ENCODE measurements at regions not wholly inside any gene's neighbourhood (a gene's known extent, or its start where the extent isn't known, plus 50 kb on each side); places are given as distances from the start of the nearest gene placed in this dataset.
"Not testable (repeated sequence)": the region's sequence is repeated elsewhere in the genome, so short reads cannot be mapped to it uniquely, and the experiment has no call there.

DNA sequence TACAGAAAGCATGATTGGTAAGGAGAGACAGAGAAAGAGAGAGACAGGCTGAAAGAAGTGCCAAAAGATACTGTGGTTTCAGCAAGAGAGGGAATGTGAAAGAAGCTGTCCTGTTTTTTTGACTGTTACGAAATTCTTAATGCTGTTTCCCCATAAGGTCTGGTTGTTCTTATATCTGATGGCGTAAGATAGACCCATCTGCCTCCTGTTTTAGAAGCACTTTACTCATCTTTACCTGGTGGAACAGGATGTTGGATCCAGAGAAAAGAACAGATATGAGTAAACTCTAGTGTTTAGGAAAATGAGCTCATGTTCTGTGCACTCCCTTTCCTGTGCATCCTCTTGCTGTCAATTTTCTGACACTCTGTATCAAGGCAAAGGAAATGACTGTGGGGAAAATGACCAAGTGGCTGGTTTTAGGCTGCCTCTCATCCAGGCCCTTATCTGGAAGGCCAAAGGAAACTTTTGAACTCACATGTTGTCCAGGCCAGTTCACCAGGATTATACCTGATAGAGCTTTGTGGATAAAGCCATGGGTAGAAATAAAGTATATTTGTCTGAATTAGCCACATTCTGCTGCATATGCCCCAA is 311.7 kb upstream of the HTR2C start:
- TF ChIP-seq, protein P1, sequence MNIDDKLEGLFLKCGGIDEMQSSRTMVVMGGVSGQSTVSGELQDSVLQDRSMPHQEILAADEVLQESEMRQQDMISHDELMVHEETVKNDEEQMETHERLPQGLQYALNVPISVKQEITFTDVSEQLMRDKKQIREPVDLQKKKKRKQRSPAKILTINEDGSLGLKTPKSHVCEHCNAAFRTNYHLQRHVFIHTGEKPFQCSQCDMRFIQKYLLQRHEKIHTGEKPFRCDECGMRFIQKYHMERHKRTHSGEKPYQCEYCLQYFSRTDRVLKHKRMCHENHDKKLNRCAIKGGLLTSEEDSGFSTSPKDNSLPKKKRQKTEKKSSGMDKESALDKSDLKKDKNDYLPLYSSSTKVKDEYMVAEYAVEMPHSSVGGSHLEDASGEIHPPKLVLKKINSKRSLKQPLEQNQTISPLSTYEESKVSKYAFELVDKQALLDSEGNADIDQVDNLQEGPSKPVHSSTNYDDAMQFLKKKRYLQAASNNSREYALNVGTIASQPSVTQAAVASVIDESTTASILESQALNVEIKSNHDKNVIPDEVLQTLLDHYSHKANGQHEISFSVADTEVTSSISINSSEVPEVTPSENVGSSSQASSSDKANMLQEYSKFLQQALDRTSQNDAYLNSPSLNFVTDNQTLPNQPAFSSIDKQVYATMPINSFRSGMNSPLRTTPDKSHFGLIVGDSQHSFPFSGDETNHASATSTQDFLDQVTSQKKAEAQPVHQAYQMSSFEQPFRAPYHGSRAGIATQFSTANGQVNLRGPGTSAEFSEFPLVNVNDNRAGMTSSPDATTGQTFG (tag by site-specific recombination; IDR thresholded peaks at IDR 0.05; ENCODE audit: borderline replicate concordance): no peak
- TF ChIP-seq ZNF558 (tag by site-specific recombination; IDR thresholded peaks at IDR 0.05) (no peak), ZNF837 (tag by site-specific recombination; IDR thresholded peaks at IDR 0.05) (no peak), TCF7L2 (IDR thresholded peaks at IDR 0.05; ENCODE audit: borderline replicate concordance, low read depth, low read length) (no peak), PRDM1 (tag by site-specific recombination; IDR thresholded peaks at IDR 0.05) (no peak)
- TF ChIP-seq, protein P2, sequence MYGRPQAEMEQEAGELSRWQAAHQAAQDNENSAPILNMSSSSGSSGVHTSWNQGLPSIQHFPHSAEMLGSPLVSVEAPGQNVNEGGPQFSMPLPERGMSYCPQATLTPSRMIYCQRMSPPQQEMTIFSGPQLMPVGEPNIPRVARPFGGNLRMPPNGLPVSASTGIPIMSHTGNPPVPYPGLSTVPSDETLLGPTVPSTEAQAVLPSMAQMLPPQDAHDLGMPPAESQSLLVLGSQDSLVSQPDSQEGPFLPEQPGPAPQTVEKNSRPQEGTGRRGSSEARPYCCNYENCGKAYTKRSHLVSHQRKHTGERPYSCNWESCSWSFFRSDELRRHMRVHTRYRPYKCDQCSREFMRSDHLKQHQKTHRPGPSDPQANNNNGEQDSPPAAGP (tag by site-specific recombination; IDR thresholded peaks at IDR 0.05): no peak
- TF ChIP-seq, protein P3, sequence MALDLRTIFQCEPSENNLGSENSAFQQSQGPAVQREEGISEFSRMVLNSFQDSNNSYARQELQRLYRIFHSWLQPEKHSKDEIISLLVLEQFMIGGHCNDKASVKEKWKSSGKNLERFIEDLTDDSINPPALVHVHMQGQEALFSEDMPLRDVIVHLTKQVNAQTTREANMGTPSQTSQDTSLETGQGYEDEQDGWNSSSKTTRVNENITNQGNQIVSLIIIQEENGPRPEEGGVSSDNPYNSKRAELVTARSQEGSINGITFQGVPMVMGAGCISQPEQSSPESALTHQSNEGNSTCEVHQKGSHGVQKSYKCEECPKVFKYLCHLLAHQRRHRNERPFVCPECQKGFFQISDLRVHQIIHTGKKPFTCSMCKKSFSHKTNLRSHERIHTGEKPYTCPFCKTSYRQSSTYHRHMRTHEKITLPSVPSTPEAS (tag by site-specific recombination; IDR thresholded peaks at IDR 0.05): no peak
- Histone ChIP-seq H3K4me1 (ENCODE audit: control insufficient read depth, insufficient read depth, low read length) (no peaks in the 10 kb centered on the region), H3K9me3 (ENCODE audit: control insufficient read depth, insufficient read depth, low read depth, low read length) (no peaks in the 10 kb centered on the region), H3K4me3 (ENCODE audit: low read depth, low read length) (no peak overlapping the region), H3K27ac (ENCODE audit: extremely low read depth, low read depth, low read length) (no peak overlapping the region), H3K36me3 (ENCODE audit: control insufficient read depth in 2 of 2, insufficient read depth in 1 of 2, low read length in 2 of 2) (no peaks in the 10 kb centered on the region)
- ChIA-PET CTCF (no interaction called here), POLR2A (no interaction called here)

DNA sequence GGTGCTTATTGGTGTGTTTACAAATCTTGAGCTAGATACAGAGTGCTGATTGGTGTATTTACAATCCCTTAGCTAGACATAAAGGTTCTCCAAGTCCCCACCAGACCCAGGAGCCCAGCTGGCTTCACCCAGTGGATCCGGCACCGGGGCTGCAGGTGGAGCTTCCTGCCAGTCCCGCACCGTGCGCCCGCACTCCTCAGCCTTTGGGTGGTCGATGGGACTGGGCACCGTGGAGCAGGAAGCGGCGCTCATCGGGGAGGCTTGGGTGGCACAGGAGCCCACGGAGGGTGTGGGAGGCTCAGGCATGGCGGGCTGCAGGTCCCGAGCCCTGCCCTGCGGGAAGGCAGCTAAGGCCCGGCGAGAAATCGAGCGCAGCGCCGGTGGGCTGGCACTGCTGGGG is 313.5 kb upstream of the HTR2C start:
- POLR2A ChIA-PET; H3K27ac ChIP-seq (ENCODE audit: extremely low read depth, low read depth, low read length); H3K36me3 ChIP-seq (ENCODE audit: control insufficient read depth in 2 of 2, insufficient read depth in 1 of 2, low read length in 2 of 2); H3K4me1 ChIP-seq (ENCODE audit: control insufficient read depth, insufficient read depth, low read length); CTCF ChIA-PET; H3K4me3 ChIP-seq (ENCODE audit: low read depth, low read length); H3K9me3 ChIP-seq (ENCODE audit: control insufficient read depth, insufficient read depth, low read depth, low read length): not testable (repeated sequence)

DNA sequence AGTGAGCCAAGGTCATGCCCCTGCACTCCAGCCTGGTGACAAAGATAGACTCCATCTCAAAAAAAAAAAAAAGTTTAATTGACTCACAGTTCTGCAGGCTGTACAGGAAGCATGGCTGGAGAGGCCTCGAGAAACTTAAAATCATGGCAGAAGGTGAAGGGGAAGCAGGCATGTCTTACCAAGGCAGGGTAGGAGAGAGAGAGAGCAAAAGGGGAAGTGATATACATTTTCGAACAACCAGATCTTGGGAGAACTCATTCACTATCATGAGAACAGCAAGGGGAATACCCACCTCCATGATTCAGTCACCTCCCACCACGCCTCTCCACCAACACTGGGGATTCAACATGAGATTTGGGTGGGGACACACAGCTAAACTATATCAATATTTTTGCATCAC is 315.2 kb upstream of the HTR2C start:
- no peaks in the 10 kb centered on the region for H3K36me3 ChIP-seq (ENCODE audit: control insufficient read depth in 2 of 2, insufficient read depth in 1 of 2, low read length in 2 of 2)
- TF ChIP-seq ZNF510 (tag by site-specific recombination; IDR thresholded peaks at IDR 0.05; ENCODE audit: insufficient replicate concordance) (no peak), ZSCAN16 (tag by site-specific recombination; IDR thresholded peaks at IDR 0.05) (no peak), ZNF521 (tag by site-specific recombination; IDR thresholded peaks at IDR 0.05) (no peak), KLF10 (tag by site-specific recombination; IDR thresholded peaks at IDR 0.05) (no peak), ZNF530 (tag by site-specific recombination; IDR thresholded peaks at IDR 0.05; ENCODE audit: low read depth) (no peak)
- TF ChIP-seq, protein P4, sequence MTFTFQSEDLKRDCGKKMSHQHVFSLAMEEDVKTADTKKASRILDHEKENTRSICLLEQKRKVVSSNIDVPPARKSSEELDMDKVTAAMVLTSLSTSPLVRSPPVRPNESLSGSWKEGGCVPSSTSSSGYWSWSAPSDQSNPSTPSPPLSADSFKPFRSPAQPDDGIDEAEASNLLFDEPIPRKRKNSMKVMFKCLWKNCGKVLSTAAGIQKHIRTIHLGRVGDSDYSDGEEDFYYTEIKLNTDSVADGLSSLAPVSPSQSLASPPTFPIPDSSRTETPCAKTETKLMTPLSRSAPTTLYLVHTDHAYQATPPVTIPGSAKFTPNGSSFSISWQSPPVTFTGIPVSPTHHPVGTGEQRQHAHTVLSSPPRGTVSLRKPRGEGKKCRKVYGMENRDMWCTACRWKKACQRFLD (tag by site-specific recombination; IDR thresholded peaks at IDR 0.05): no peak
- ChIA-PET CTCF (no interaction called here), POLR2A (no interaction called here)
- no peaks in the 10 kb centered on the region for H3K4me1 ChIP-seq (ENCODE audit: control insufficient read depth, insufficient read depth, low read length)
- no peaks in the 10 kb centered on the region for H3K9me3 ChIP-seq (ENCODE audit: control insufficient read depth, insufficient read depth, low read depth, low read length)
- no peak overlapping the region for H3K4me3 ChIP-seq (ENCODE audit: low read depth, low read length)
- no peak overlapping the region for H3K27ac ChIP-seq (ENCODE audit: extremely low read depth, low read depth, low read length)

Data from HEK293 (cell line).